Kidney (tissue), 13 donors: ENCODE measurements at regions not wholly inside any gene's neighbourhood (a gene's known extent, or its start where the extent isn't known, plus 50 kb on each side); places are given as distances from the start of the nearest gene placed in this dataset.

Experiments
- DNase-seq, 5 donors: peaks; one replicate each; pipeline ENCODE4 v3.0.0-alpha.2; 2013 to 2020
- FAIRE-seq: peaks from 2 replicates; lab custom pipeline; 2012; peaks lifted over from hg19 to GRCh38; lab: Jason Lieb, UNC
- H3K27ac ChIP-seq, 2 donors: one replicate each; pipeline ENCODE4 v1.7.0; 2013; ENCODE audit warnings: low read depth in 2 of 2, low read length in 2 of 2, inconsistent platforms in 1 of 2
- H3K27me3 ChIP-seq: one replicate; pipeline ENCODE4 v1.7.1; 2013; ENCODE audit warnings: low read length, inconsistent platforms; ENCODE audit not compliant: control insufficient read depth, insufficient read depth
- H3K36me3 ChIP-seq, 3 donors: one replicate each; pipeline versions ENCODE4 v1.7.0 to v1.7.1; 2013; ENCODE audit warnings: low read length in 3 of 3, control low read depth in 1 of 3, inconsistent platforms in 1 of 3; ENCODE audit not compliant: insufficient read depth in 3 of 3, control insufficient read depth in 2 of 3
- H3K4me1 ChIP-seq, 3 donors: one replicate each; pipeline versions ENCODE4 v1.7.0 to v1.7.1; 2013; ENCODE audit warnings: low read length in 3 of 3, inconsistent platforms in 1 of 3, low read depth in 1 of 3; ENCODE audit not compliant: control insufficient read depth in 2 of 3, insufficient read depth in 2 of 3
- H3K4me3 ChIP-seq, 3 donors: one replicate each; pipeline versions ENCODE4 v1.7.0 to v1.8.1; 2013; ENCODE audit warnings: low read length in 3 of 3, control low read depth in 1 of 3, inconsistent platforms in 1 of 3
- H3K9ac ChIP-seq, 3 donors: one replicate each; pipeline versions ENCODE4 v1.7.0 to v1.7.1; 2013; ENCODE audit warnings: low read length in 3 of 3, control low read depth in 1 of 3, inconsistent platforms in 1 of 3
- H3K9me3 ChIP-seq, 3 donors: one replicate each; pipeline versions ENCODE4 v1.7.0 to v1.7.1; 2013; ENCODE audit warnings: low read length in 3 of 3, control low read depth in 1 of 3, inconsistent platforms in 1 of 3; ENCODE audit not compliant: control insufficient read depth in 2 of 3, insufficient read depth in 1 of 3
- intact Hi-C: fragments of 100-400 bp; cut with DNase I; formaldehyde crosslinking; loops from one replicate; pipeline ENCODE4 v1.11.1; 2022
- TF ChIP-seq, protein P1 (sequence below): IDR thresholded peaks from 3 replicates; pipeline ENCODE4 v1.5.1; 2012; ENCODE audit warnings: mild to moderate bottlenecking, moderate library complexity, borderline replicate concordance; ENCODE audit not compliant: insufficient read depth; ENCODE audit errors: extremely low read depth
- donor health status: control.
- donor health status: control.
- donor health status: control.
- donor health status: control.
- donor health status: control.
- donor health status: DM: yes; HTN: yes; CAD: no.
- donor health status: Normal renal cell carcinoma (clear cell type).

DNA sequence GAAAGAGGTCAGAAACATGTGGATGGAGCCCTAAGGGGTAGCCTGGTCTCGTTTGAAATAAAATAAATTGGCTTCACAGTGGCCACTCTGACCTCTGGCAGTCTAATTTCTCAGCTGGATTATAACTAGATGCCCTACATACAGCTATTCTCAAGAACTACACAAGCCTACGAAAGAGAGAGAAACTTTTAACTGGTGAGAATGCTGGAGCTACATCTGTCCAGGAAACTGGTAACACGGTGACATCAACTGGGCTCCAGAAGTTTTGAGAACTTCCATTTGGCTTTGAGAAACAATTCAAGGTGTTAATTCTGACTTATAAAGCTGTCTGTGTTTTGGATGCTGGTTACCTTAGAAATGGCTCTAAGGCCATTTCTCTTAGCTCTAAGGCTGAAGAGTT, 187.3 kb upstream of the TENT5A start:
- Histone ChIP-seq H3K27me3 (no peaks in the 10 kb centered on the region), H3K36me3 (no peaks in the 10 kb centered on the region), H3K9ac (no peak overlapping the region), H3K4me1 (no peaks in the 10 kb centered on the region), H3K9me3 (no peaks in the 10 kb centered on the region), H3K27ac (no peak overlapping the region), H3K4me3 (no peak overlapping the region)
- no peak for DNase-seq
- FAIRE-seq, result no peak
- TF ChIP-seq, protein P1, sequence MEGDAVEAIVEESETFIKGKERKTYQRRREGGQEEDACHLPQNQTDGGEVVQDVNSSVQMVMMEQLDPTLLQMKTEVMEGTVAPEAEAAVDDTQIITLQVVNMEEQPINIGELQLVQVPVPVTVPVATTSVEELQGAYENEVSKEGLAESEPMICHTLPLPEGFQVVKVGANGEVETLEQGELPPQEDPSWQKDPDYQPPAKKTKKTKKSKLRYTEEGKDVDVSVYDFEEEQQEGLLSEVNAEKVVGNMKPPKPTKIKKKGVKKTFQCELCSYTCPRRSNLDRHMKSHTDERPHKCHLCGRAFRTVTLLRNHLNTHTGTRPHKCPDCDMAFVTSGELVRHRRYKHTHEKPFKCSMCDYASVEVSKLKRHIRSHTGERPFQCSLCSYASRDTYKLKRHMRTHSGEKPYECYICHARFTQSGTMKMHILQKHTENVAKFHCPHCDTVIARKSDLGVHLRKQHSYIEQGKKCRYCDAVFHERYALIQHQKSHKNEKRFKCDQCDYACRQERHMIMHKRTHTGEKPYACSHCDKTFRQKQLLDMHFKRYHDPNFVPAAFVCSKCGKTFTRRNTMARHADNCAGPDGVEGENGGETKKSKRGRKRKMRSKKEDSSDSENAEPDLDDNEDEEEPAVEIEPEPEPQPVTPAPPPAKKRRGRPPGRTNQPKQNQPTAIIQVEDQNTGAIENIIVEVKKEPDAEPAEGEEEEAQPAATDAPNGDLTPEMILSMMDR, result no peak
- intact Hi-C loops, result no loop called here

DNA sequence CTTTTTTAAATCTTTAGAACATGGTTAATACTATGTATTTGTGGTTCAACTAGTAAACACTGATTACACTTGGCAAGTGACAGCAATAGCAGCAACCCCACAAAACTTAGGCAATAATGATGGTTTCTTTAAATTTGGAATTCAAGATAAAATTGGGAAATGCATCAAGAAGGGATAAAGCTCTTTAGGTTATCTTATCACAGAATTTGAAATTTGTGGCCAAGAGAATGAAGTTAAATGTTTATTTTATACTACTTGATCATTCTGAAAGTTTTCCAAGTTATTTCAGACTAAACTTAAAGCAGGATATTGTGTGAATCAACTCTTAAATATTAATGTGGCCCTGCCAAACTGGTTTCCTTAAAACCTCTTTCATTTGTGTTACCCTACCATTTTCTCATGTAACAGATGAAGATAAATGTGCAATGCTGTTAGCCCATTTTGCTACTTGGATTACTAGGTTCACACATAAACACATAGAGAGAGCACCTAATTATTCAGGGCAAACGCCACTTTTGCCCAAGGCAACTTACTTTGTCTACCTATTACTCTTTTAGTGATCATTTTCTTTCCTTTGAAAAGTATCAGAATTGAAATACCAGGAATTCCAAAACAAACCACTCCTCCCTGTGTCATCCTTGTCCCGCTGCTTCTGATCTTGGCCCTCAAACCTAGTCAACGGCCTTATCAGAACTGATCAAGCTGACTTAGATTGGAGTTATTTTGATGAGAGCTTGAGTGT, 186.7 kb upstream of the TENT5A start:
- Histone ChIP-seq H3K9ac (no peak overlapping the region), H3K9me3 (no peaks in the 10 kb centered on the region), H3K4me1 (no peaks in the 10 kb centered on the region), H3K27me3 (no peaks in the 10 kb centered on the region), H3K36me3 (no peaks in the 10 kb centered on the region), H3K4me3 (no peak overlapping the region), H3K27ac (no peak overlapping the region)
- intact Hi-C loops, result no loop called here
- TF ChIP-seq, protein P1, result no peak
- FAIRE-seq, result no peak
- DNase-seq, result no peak

DNA sequence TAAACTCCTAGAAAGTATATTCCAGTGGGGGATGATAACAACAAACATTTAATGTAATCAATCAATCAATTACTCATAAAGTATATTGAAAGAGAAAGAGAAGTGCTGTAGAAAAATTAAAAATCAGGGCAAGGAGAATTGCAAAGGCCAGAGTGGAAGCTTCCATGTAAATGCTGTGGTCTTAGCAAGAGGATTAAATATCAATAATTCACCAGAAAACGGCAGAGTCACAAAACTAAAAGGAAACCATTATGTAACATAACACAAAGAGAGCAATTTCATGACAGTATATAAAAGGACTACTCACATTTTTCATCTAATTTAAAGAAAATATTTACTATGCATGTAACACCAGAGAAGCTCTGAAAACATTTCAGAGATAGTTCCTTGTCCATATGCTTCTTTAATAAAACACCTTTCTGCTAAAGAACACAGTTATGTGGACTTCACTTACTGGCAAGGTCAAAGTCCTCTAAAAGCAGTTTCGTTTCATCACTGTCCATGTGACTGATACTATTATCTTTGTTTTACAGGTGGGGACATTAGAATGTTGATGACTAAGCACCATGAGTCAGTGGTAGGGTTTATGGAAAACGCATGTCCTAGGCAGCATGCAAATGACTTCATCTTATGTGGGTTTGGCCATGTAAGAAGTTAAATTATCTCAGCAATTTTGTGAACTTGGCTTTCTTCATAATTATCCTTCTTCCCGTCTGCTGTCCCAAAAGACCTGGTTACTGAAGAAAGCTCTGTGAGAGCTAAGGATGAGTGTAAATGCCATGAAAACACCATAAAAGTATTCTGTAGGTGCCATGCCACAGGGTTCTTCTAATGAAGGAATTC, 185.8 kb upstream of the TENT5A start:
- TF ChIP-seq, protein P1, result no peak
- Histone ChIP-seq H3K9me3 (no peaks in the 10 kb centered on the region), H3K27me3 (no peaks in the 10 kb centered on the region), H3K27ac (no peak overlapping the region), H3K9ac (no peak overlapping the region), H3K4me1 (no peaks in the 10 kb centered on the region), H3K4me3 (no peak overlapping the region), H3K36me3 (no peaks in the 10 kb centered on the region)
- intact Hi-C loops, result no loop called here
- FAIRE-seq (no peak), DNase-seq (no peak)
